Neural progenitor cell (in vitro differentiated cells): ENCODE measurements at regions not wholly inside any gene's neighbourhood (a gene's known extent, or its start where the extent isn't known, plus 50 kb on each side); places are given as distances from the start of the nearest gene placed in this dataset.
"Not testable (repeated sequence)": the region's sequence is repeated elsewhere in the genome, so short reads cannot be mapped to it uniquely, and the experiment has no call there.

Experiments used
- DNase-seq: peaks from one replicate; pipeline ENCODE4 v3.0.0-alpha.2; 2016; ENCODE audit warnings: low spot score
- H2AFZ ChIP-seq: fragments of 200-600 bp; sonication (generic); replicated peaks from 2 replicates; pipeline ENCODE4 v1.6.1; 2016; ENCODE audit warnings: antibody characterized with exemption
- H3F3A ChIP-seq: fragments of 200-600 bp; sonication (generic); 2 replicates; pipeline ENCODE4 v1.6.1; 2016; ENCODE audit warnings: antibody characterized with exemption, low read depth
- H3K27ac ChIP-seq: fragments of 200-600 bp; sonication (generic); 2 replicates; pipeline ENCODE4 v1.5.1; 2016; ENCODE audit warnings: mild to moderate bottlenecking
- H3K27me3 ChIP-seq: fragments of 200-600 bp; sonication (generic); 2 replicates; pipeline ENCODE4 v1.6.1; 2016; ENCODE audit warnings: mild to moderate bottlenecking, moderate library complexity
- H3K36me3 ChIP-seq: fragments of 200-600 bp; sonication (generic); 2 replicates; pipeline ENCODE4 v1.5.1; 2016
- H3K4me1 ChIP-seq: fragments of 200-600 bp; sonication (generic); 2 replicates; pipeline ENCODE4 v1.6.1; 2016; ENCODE audit warnings: mixed run types
- H3K4me2 ChIP-seq: fragments of 200-600 bp; sonication (generic); 2 replicates; pipeline ENCODE4 v1.6.1; 2016
- H3K4me3 ChIP-seq: fragments of 200-600 bp; sonication (generic); 2 replicates; pipeline ENCODE4 v1.5.1; 2016
- H3K79me2 ChIP-seq: fragments of 200-600 bp; sonication (generic); 2 replicates; pipeline ENCODE4 v1.6.1; 2016; ENCODE audit warnings: low read depth
- H3K9ac ChIP-seq: fragments of 200-600 bp; sonication (generic); 2 replicates; pipeline ENCODE4 v1.6.1; 2016
- H3K9me3 ChIP-seq: fragments of 200-600 bp; sonication (generic); 2 replicates; pipeline ENCODE4 v1.5.1; 2016; ENCODE audit warnings: low read depth
- H4K20me1 ChIP-seq: fragments of 200-600 bp; sonication (generic); 2 replicates; pipeline ENCODE4 v1.6.1; 2016; ENCODE audit warnings: low read depth
- H3K27ac Mint-ChIP-seq: 3 replicates; pipeline ENCODE4 v1.8.0; 2021; ENCODE audit warnings: mixed read lengths
- H3K27me3 Mint-ChIP-seq: 2 replicates; pipeline ENCODE4 v1.8.0; 2022; ENCODE audit warnings: low read depth, mild to moderate bottlenecking, inconsistent platforms, moderate library complexity, mixed read lengths; ENCODE audit not compliant: insufficient read depth
- H3K36me3 Mint-ChIP-seq: 3 replicates; pipeline ENCODE4 v1.8.0; 2021; ENCODE audit warnings: mixed read lengths
- H3K4me1 Mint-ChIP-seq: 3 replicates; pipeline ENCODE4 v1.8.0; 2021; ENCODE audit warnings: mixed read lengths
- H3K4me3 Mint-ChIP-seq: 3 replicates; pipeline ENCODE4 v1.8.0; 2021; ENCODE audit warnings: mild to moderate bottlenecking, moderate library complexity, mixed read lengths
- H3K9me3 Mint-ChIP-seq: 3 replicates; pipeline ENCODE4 v1.8.0; 2020; ENCODE audit warnings: mixed read lengths
- CTCF ChIP-seq: fragments of 200-600 bp; sonication (generic); IDR thresholded peaks from 2 replicates; pipeline ENCODE4 v1.5.1; 2017; ENCODE audit warnings: antibody characterized with exemption, mild to moderate bottlenecking
- EZH2 ChIP-seq: fragments of 200-600 bp; sonication (generic); IDR thresholded peaks from 2 replicates; pipeline ENCODE4 v1.6.1; 2017; ENCODE audit warnings: antibody characterized with exemption, mild to moderate bottlenecking, moderate library complexity
- EZH2phosphoT487 ChIP-seq: fragments of 200-600 bp; sonication (generic); IDR thresholded peaks from 2 replicates; pipeline ENCODE4 v1.6.1; 2017; ENCODE audit warnings: antibody characterized with exemption

- no peaks in the 10 kb centered on the region for H3K27me3 ChIP-seq
- H3K9me3 Mint-ChIP-seq = no peaks in the 10 kb centered on the region
- no peaks in the 10 kb centered on the region for H3K9me3 ChIP-seq
- H4K20me1 ChIP-seq = no peaks in the 10 kb centered on the region
- no peak for DNase-seq
- no peak overlapping the region for H2AFZ ChIP-seq
- no peak overlapping the region for H3K4me3 Mint-ChIP-seq
- H3K27me3 Mint-ChIP-seq = no peaks in the 10 kb centered on the region
- no peak overlapping the region for H3K9ac ChIP-seq
- H3K27ac Mint-ChIP-seq = no peak overlapping the region
- no peak overlapping the region for H3K4me3 ChIP-seq
- no peaks in the 10 kb centered on the region for H3K36me3 Mint-ChIP-seq
- peaks cover 5% of the 10 kb centered on the region for H3F3A ChIP-seq
- H3K4me1 Mint-ChIP-seq = no peaks in the 10 kb centered on the region
- H3K27ac ChIP-seq = no peak overlapping the region
- H3K4me2 ChIP-seq = no peak overlapping the region
- no peaks in the 10 kb centered on the region for H3K4me1 ChIP-seq
- H3K36me3 ChIP-seq = no peaks in the 10 kb centered on the region
- no peaks in the 10 kb centered on the region for H3K79me2 ChIP-seq
- TF ChIP-seq EZH2phosphoT487 (no peak), CTCF (no peak), EZH2 (no peak)
Measured at GRCh38 chr6:94953867-94954631, 623.3 kb upstream of the MANEA start.

GRCh38 chr6:94955156-94955555 lies 622.2 kb upstream of the MANEA start:
- no peak overlapping the region for H3K9ac ChIP-seq
- no peak overlapping the region for H2AFZ ChIP-seq
- Mint-ChIP-seq H3K4me1 (no peaks in the 10 kb centered on the region), H3K36me3 (no peaks in the 10 kb centered on the region), H3K9me3 (no peaks in the 10 kb centered on the region), H3K27ac (no peak overlapping the region), H3K4me3 (no peak overlapping the region), H3K27me3 (no peaks in the 10 kb centered on the region)
- no peaks in the 10 kb centered on the region for H3K4me1 ChIP-seq
- no peaks in the 10 kb centered on the region for H3K9me3 ChIP-seq
- no peak for DNase-seq
- H3K4me2 ChIP-seq = no peak overlapping the region
- no peaks in the 10 kb centered on the region for H3K36me3 ChIP-seq
- no peak overlapping the region for H3K4me3 ChIP-seq
- H3F3A ChIP-seq = peaks cover 5% of the 10 kb centered on the region
- no peaks in the 10 kb centered on the region for H3K79me2 ChIP-seq
- H3K27ac ChIP-seq = no peak overlapping the region
- no peaks in the 10 kb centered on the region for H3K27me3 ChIP-seq
- no peaks in the 10 kb centered on the region for H4K20me1 ChIP-seq
- TF ChIP-seq EZH2phosphoT487 (no peak), CTCF (no peak), EZH2 (no peak)

GRCh38 chr6:94956910-94957309 lies 620.4 kb upstream of the MANEA start:
- Mint-ChIP-seq H3K36me3 (no peaks in the 10 kb centered on the region), H3K9me3 (no peaks in the 10 kb centered on the region), H3K4me3 (no peak overlapping the region), H3K27ac (no peak overlapping the region), H3K27me3 (no peaks in the 10 kb centered on the region), H3K4me1 (no peaks in the 10 kb centered on the region)
- Histone ChIP-seq H3K9me3 (no peaks in the 10 kb centered on the region), H3K4me1 (no peaks in the 10 kb centered on the region), H3K27ac (no peak overlapping the region), H2AFZ (no peak overlapping the region), H3K4me3 (no peak overlapping the region), H3K27me3 (no peaks in the 10 kb centered on the region), H4K20me1 (no peaks in the 10 kb centered on the region), H3K9ac (no peak overlapping the region), H3K79me2 (no peaks in the 10 kb centered on the region), H3K4me2 (no peak overlapping the region), H3K36me3 (no peaks in the 10 kb centered on the region), H3F3A (peaks cover 5% of the 10 kb centered on the region)
- peak; percentile 7 for DNase-seq
- TF ChIP-seq EZH2 = no peak

- H3K27ac ChIP-seq, H3K36me3 Mint-ChIP-seq, H3K27ac Mint-ChIP-seq, H3K9me3 Mint-ChIP-seq, DNase-seq, H3K79me2 ChIP-seq, H2AFZ ChIP-seq, H3K4me3 ChIP-seq, H4K20me1 ChIP-seq, H3K9ac ChIP-seq, H3K4me1 ChIP-seq, H3K4me2 ChIP-seq, H3K4me1 Mint-ChIP-seq, H3K27me3 Mint-ChIP-seq, H3F3A ChIP-seq, H3K27me3 ChIP-seq, H3K36me3 ChIP-seq, H3K9me3 ChIP-seq: not testable (repeated sequence)
- peak overlapping the region; percentile 70 for H3K4me3 Mint-ChIP-seq
Measured at GRCh38 chr6:94964703-94965102, 612.6 kb upstream of the MANEA start.
